ENCODE measurements at regions not wholly inside any gene's neighbourhood (a gene's known extent, or its start where the extent isn't known, plus 50 kb on each side); places are given as distances from the start of the nearest gene placed in this dataset.

DNA sequence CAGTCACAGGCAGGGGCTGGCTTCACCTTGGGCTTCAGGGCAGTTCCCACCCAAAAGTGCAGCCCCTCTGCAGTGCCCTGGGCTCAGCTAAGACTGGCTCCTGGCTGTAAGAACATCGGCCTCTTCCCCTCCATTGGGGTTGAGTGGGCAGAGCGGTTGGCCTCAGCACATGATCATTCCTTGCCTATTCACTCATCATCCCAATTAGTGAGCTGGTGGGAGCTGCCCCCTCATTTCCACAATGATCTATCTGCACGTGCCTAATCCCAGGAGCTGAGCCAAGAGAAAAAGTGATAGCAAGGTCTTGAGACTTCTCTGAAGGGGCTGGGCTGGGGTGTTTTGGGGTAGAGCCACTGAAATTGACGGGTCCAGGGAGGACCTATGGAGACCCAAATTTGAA lies 133.6 kb downstream of the SYF2 start:
- no peak overlapping the region for H3K9ac ChIP-seq (ENCODE audit: low read length in 3 of 3)
- H3K9me3 ChIP-seq (ENCODE audit: control insufficient read depth in 2 of 3, insufficient read depth in 1 of 3, low read length in 3 of 3) = no peaks in the 10 kb centered on the region
- no peaks in the 10 kb centered on the region for H3K4me1 ChIP-seq (ENCODE audit: control insufficient read depth in 2 of 3, insufficient read depth in 2 of 3, low read depth in 1 of 3, low read length in 3 of 3)
- TF ChIP-seq, protein P1, sequence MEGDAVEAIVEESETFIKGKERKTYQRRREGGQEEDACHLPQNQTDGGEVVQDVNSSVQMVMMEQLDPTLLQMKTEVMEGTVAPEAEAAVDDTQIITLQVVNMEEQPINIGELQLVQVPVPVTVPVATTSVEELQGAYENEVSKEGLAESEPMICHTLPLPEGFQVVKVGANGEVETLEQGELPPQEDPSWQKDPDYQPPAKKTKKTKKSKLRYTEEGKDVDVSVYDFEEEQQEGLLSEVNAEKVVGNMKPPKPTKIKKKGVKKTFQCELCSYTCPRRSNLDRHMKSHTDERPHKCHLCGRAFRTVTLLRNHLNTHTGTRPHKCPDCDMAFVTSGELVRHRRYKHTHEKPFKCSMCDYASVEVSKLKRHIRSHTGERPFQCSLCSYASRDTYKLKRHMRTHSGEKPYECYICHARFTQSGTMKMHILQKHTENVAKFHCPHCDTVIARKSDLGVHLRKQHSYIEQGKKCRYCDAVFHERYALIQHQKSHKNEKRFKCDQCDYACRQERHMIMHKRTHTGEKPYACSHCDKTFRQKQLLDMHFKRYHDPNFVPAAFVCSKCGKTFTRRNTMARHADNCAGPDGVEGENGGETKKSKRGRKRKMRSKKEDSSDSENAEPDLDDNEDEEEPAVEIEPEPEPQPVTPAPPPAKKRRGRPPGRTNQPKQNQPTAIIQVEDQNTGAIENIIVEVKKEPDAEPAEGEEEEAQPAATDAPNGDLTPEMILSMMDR (IDR thresholded peaks at IDR 0.05; ENCODE audit: borderline replicate concordance, extremely low read depth, insufficient read depth) = no peak
- H3K27me3 ChIP-seq (ENCODE audit: control insufficient read depth, insufficient read depth, low read length) = no peaks in the 10 kb centered on the region
- no peak overlapping the region for H3K27ac ChIP-seq (ENCODE audit: low read depth in 2 of 2, low read length in 2 of 2)
- no peaks in the 10 kb centered on the region for H3K36me3 ChIP-seq (ENCODE audit: control insufficient read depth in 2 of 3, insufficient read depth in 3 of 3, low read length in 3 of 3)
- intact Hi-C loops (cut with DNase I) = no loop called here
- no peak overlapping the region for H3K4me3 ChIP-seq (ENCODE audit: low read length in 3 of 3)
- FAIRE-seq (no peak), DNase-seq (no peak)

DNA sequence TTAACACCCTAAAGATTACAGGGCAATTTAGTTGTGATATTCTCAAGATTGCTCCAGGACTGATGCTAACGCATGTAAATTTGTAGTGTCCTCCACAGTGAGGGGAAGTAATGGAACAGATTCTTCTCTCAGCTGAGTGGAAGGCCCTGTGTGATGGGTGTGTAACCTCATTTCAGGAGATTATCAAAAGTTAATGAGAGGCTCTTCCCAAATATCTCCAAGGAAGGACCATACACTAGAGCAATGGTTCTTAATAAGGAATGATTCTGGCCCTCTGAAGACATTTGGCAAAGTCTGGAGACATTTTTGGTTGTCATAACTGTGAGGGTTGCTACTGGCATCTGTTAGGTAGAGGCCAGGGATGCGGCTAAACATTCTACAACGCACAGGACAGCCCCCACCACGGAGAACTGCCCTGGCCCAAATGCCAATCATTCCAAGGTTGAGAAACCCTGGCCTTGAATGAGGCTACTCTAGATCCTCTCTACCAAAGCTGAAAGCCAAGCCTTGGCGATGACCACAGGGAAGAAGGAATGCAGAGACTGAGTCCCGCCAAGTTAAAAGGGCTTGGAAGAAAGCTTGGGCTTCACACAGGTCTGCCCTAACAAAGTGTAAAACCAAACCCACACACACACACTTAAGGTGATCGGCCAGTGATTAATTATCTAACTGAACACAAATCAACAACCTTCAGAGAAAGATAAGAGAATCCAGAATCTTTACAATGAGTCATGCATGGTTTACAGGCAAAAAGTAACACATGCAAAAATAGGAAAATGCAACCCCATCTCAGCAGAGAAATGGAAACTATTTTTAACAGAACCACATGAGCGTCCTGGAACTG lies 135.8 kb downstream of the SYF2 start:
- no peaks in the 10 kb centered on the region for H3K4me1 ChIP-seq (ENCODE audit: control insufficient read depth in 2 of 3, insufficient read depth in 2 of 3, low read depth in 1 of 3, low read length in 3 of 3)
- FAIRE-seq = no peak
- intact Hi-C loops (cut with DNase I) = no loop called here
- H3K27ac ChIP-seq (ENCODE audit: low read depth in 2 of 2, low read length in 2 of 2) = no peak overlapping the region
- H3K36me3 ChIP-seq (ENCODE audit: control insufficient read depth in 2 of 3, insufficient read depth in 3 of 3, low read length in 3 of 3) = no peaks in the 10 kb centered on the region
- H3K9ac ChIP-seq (ENCODE audit: low read length in 3 of 3) = no peak overlapping the region
- H3K27me3 ChIP-seq (ENCODE audit: control insufficient read depth, insufficient read depth, low read length) = no peaks in the 10 kb centered on the region
- no peak for DNase-seq
- TF ChIP-seq, protein P1 (IDR thresholded peaks at IDR 0.05; ENCODE audit: borderline replicate concordance, extremely low read depth, insufficient read depth) = no peak
- no peak overlapping the region for H3K4me3 ChIP-seq (ENCODE audit: low read length in 3 of 3)
- H3K9me3 ChIP-seq (ENCODE audit: control insufficient read depth in 2 of 3, insufficient read depth in 1 of 3, low read length in 3 of 3) = no peaks in the 10 kb centered on the region

DNA sequence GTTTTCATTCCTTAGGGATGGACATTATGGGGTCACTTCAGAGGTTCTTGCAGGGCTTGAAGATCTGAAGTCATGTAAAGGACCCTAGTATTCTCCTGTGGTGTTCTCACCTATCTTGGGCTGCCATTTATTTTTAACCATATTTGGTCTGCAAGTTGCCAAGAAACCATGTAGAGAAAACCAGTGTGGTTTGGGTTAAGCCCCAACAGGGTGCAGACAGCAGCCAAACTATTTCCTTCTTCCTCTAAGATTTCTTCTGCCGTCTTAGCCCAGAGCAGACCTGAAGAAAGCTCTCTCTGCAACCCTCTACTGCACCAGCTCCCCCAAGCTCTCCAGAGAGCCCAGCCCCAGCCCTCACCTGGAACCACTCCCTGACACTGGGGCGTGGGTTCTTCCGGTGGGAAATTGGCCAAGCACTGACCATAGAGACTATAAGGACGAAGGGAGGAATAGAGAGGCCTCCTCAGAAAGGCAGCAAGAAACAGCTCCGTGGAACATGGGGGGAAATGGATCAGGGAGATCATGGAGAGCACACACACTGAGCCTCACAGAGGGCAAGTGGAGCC lies 136.6 kb downstream of the SYF2 start:
- no peak overlapping the region for H3K4me3 ChIP-seq (ENCODE audit: low read length in 3 of 3)
- no peak for FAIRE-seq
- no peaks in the 10 kb centered on the region for H3K4me1 ChIP-seq (ENCODE audit: control insufficient read depth in 2 of 3, insufficient read depth in 2 of 3, low read depth in 1 of 3, low read length in 3 of 3)
- intact Hi-C loops (cut with DNase I) = no loop called here
- no peaks in the 10 kb centered on the region for H3K36me3 ChIP-seq (ENCODE audit: control insufficient read depth in 2 of 3, insufficient read depth in 3 of 3, low read length in 3 of 3)
- no peak overlapping the region for H3K27ac ChIP-seq (ENCODE audit: low read depth in 2 of 2, low read length in 2 of 2)
- no peaks in the 10 kb centered on the region for H3K27me3 ChIP-seq (ENCODE audit: control insufficient read depth, insufficient read depth, low read length)
- DNase-seq = no peak
- H3K9ac ChIP-seq (ENCODE audit: low read length in 3 of 3) = no peak overlapping the region
- no peaks in the 10 kb centered on the region for H3K9me3 ChIP-seq (ENCODE audit: control insufficient read depth in 2 of 3, insufficient read depth in 1 of 3, low read length in 3 of 3)
- TF ChIP-seq, protein P1 (IDR thresholded peaks at IDR 0.05; ENCODE audit: borderline replicate concordance, extremely low read depth, insufficient read depth) = no peak
